ENCODE measurements at regions not wholly inside any gene's neighbourhood (a gene's known extent, or its start where the extent isn't known, plus 50 kb on each side); places are given as distances from the start of the nearest gene placed in this dataset.

GRCh38 chr1:73044241-73045036 is 762.1 kb upstream of the NEGR1 start:
- TF ChIP-seq CTCF (conservative IDR thresholded peaks at IDR 0.05) = no peak
- TF ChIP-seq EZH2 (IDR thresholded peaks at IDR 0.05; ENCODE audit: low read depth) = no peak

Data from PC-9 (cell line).